ENCODE measurements at regions not wholly inside any gene's neighbourhood (a gene's known extent, or its start where the extent isn't known, plus 50 kb on each side); places are given as distances from the start of the nearest gene placed in this dataset.

DNA sequence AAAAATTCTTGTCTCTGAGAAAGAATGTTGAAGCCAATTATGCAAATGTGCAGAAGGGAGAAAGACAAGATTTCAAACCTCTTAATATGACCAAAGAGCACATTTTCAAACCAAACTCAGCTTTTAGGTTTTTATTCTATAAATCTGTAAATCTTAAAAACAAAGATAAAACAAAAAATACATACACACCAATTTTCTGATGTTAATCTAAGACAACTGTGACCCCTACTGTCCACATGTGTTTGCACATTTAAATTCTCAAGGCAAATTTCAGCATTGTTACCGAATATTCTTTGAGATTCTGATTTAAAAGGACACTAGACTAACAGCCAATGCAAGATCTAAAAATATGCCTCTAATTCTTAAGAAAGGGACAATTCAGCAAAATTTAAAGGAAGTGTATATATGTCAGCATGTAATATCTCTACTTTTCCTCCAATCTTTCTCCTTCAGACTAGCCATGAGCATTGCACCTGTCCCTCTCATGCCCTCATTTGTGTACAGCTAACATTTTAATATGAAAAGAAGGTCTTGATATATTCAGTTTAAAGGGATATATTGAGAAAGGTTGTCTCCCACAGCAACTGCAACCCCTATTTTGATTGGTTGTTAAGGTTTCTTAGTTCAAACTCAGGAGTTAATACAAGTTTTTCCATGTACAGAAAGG is 417.9 kb downstream of the IPMK start:
- no peaks in the 10 kb centered on the region for H3K36me3 ChIP-seq (ENCODE audit: insufficient read depth, low read length)
- H3K27ac Mint-ChIP-seq = no peak overlapping the region
- H3K4me3 ChIP-seq (ENCODE audit: low read length) = no peak overlapping the region
- H3K27ac ChIP-seq (ENCODE audit: low read depth in 1 of 2, low read length in 2 of 2) = no peak overlapping the region
- peaks cover 2% of the 10 kb centered on the region for H3K9me3 Mint-ChIP-seq
- H3K4me3 Mint-ChIP-seq = no peak overlapping the region
- intact Hi-C loops (cut with DNase I, micrococcal nuclease) = no loop called here
- ChIA-PET CTCF (no interaction called here), POLR2A (no interaction called here)
- no peaks in the 10 kb centered on the region for H3K9me3 ChIP-seq (ENCODE audit: control insufficient read depth in 1 of 2, insufficient read depth in 1 of 2, low read length in 2 of 2)
- H3K27me3 Mint-ChIP-seq = no peaks in the 10 kb centered on the region
- DNase-seq (no peak), ATAC-seq (ENCODE audit: poor library complexity) (no peak)
- H3K36me3 Mint-ChIP-seq (ENCODE audit: low read depth) = no peaks in the 10 kb centered on the region
- H3K4me1 Mint-ChIP-seq (ENCODE audit: low read depth) = no peaks in the 10 kb centered on the region
- TF ChIP-seq, protein P1, sequence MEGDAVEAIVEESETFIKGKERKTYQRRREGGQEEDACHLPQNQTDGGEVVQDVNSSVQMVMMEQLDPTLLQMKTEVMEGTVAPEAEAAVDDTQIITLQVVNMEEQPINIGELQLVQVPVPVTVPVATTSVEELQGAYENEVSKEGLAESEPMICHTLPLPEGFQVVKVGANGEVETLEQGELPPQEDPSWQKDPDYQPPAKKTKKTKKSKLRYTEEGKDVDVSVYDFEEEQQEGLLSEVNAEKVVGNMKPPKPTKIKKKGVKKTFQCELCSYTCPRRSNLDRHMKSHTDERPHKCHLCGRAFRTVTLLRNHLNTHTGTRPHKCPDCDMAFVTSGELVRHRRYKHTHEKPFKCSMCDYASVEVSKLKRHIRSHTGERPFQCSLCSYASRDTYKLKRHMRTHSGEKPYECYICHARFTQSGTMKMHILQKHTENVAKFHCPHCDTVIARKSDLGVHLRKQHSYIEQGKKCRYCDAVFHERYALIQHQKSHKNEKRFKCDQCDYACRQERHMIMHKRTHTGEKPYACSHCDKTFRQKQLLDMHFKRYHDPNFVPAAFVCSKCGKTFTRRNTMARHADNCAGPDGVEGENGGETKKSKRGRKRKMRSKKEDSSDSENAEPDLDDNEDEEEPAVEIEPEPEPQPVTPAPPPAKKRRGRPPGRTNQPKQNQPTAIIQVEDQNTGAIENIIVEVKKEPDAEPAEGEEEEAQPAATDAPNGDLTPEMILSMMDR (IDR thresholded peaks at IDR 0.05) = no peak
- H3K4me1 ChIP-seq (ENCODE audit: insufficient read depth, low read length) = no peaks in the 10 kb centered on the region
- no peaks in the 10 kb centered on the region for H3K27me3 ChIP-seq (ENCODE audit: control insufficient read depth in 1 of 2, insufficient read depth in 2 of 2, low read length in 2 of 2)

DNA sequence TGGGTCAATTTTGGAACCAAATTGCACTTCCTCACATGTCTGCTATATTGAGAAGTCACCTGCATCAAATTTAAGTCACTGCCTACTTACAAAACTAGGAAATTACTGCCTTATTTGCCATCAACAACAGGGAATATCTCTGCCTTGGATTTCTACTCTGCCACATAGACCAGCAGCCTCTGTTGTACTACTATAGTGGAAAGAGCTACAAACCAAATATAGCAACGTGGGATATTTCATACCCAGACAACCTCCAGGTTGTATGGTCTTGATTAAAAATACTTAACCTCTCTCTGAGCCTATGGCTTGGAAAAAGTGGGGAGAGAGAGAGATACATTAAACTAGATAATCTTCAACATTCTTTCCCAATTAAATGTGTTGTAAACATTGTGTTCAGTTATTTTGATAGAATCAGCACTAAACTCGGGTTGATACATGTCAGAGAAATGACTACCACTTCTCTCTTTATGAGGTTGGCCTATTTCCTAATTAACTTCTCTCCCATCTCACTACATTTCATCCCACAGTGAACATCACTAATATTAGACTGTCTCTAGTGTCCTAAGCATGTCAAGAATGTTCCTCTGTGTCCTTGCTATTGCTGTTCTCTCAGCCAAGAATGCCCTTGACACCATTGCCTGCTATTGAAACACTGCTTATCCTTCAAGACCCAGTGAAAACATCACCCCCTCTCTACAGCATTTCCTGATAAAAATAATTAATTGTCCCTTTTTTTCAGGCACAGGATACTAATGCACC is 421.2 kb downstream of the IPMK start:
- no peak overlapping the region for H3K27ac Mint-ChIP-seq
- TF ChIP-seq, protein P1 (IDR thresholded peaks at IDR 0.05) = no peak

GRCh38 chr10:57844387-57844998 is 423.2 kb downstream of the IPMK start:
- H3K27me3 ChIP-seq (ENCODE audit: control insufficient read depth in 1 of 2, insufficient read depth in 2 of 2, low read length in 2 of 2) = no peaks in the 10 kb centered on the region
- no peak overlapping the region for H3K4me3 Mint-ChIP-seq
- H3K4me1 Mint-ChIP-seq (ENCODE audit: low read depth) = no peaks in the 10 kb centered on the region
- H3K36me3 Mint-ChIP-seq (ENCODE audit: low read depth) = no peaks in the 10 kb centered on the region
- no peak overlapping the region for H3K27ac ChIP-seq (ENCODE audit: low read depth in 1 of 2, low read length in 2 of 2)
- intact Hi-C loops (cut with DNase I, micrococcal nuclease) = no loop called here
- ChIA-PET POLR2A (no interaction called here), CTCF (no interaction called here)
- H3K9me3 ChIP-seq (ENCODE audit: control insufficient read depth in 1 of 2, insufficient read depth in 1 of 2, low read length in 2 of 2) = no peaks in the 10 kb centered on the region
- H3K36me3 ChIP-seq (ENCODE audit: insufficient read depth, low read length) = no peaks in the 10 kb centered on the region
- no peak overlapping the region for H3K4me3 ChIP-seq (ENCODE audit: low read length)
- H3K27ac Mint-ChIP-seq = no peak overlapping the region
- H3K9me3 Mint-ChIP-seq = peaks cover 3% of the 10 kb centered on the region
- no peak for ATAC-seq (ENCODE audit: poor library complexity)
- TF ChIP-seq, protein P1 (IDR thresholded peaks at IDR 0.05) = no peak
- no peak for DNase-seq
- no peaks in the 10 kb centered on the region for H3K4me1 ChIP-seq (ENCODE audit: insufficient read depth, low read length)
- no peaks in the 10 kb centered on the region for H3K27me3 Mint-ChIP-seq

More for the DNA sequence above, 421.2 kb downstream of the IPMK start:
- ATAC-seq (ENCODE audit: poor library complexity) = no peak
- intact Hi-C loops (cut with DNase I, micrococcal nuclease) = no loop called here
- ChIA-PET CTCF (interaction anchor here (0.7 kb wide), 1 partner anchor 66 kb away, joined by 3 read pairs; no protein-coding TSS in a partner anchor), POLR2A (no interaction called here)
- Histone ChIP-seq H3K27ac (ENCODE audit: low read depth in 1 of 2, low read length in 2 of 2) (no peak overlapping the region), H3K36me3 (ENCODE audit: insufficient read depth, low read length) (no peaks in the 10 kb centered on the region), H3K4me3 (ENCODE audit: low read length) (no peak overlapping the region), H3K4me1 (ENCODE audit: insufficient read depth, low read length) (no peaks in the 10 kb centered on the region), H3K27me3 (ENCODE audit: control insufficient read depth in 1 of 2, insufficient read depth in 2 of 2, low read length in 2 of 2) (no peaks in the 10 kb centered on the region), H3K9me3 (ENCODE audit: control insufficient read depth in 1 of 2, insufficient read depth in 1 of 2, low read length in 2 of 2) (no peaks in the 10 kb centered on the region)
- no peaks in the 10 kb centered on the region for H3K4me1 Mint-ChIP-seq (ENCODE audit: low read depth)
- H3K4me3 Mint-ChIP-seq = no peak overlapping the region
- DNase-seq = no peak
- no peaks in the 10 kb centered on the region for H3K36me3 Mint-ChIP-seq (ENCODE audit: low read depth)
- H3K27me3 Mint-ChIP-seq = no peaks in the 10 kb centered on the region
- peaks cover 2% of the 10 kb centered on the region for H3K9me3 Mint-ChIP-seq

Measured in CD4-positive, alpha-beta T cell (primary cell).